Upper lobe of left lung (tissue), 4 donors: ENCODE measurements at regions not wholly inside any gene's neighbourhood (a gene's known extent, or its start where the extent isn't known, plus 50 kb on each side); places are given as distances from the start of the nearest gene placed in this dataset.

Source experiments
- POLR2A ChIP-seq, 4 donors: fragments of 450-650 bp; IDR thresholded peaks; one replicate each; pipeline ENCODE4 v1.5.1; 2016 to 2017; ENCODE audit warnings: antibody characterized with exemption in 4 of 4, mild to moderate bottlenecking in 2 of 4
- TF ChIP-seq, protein P1 (sequence below), 6 experiments: fragments of 450-650 bp in 4 of 6; fragments of 200-600 bp in 2 of 6; sonication (generic) in 2 of 6; IDR thresholded peaks; one replicate each; pipeline ENCODE4 v1.5.1; 2016 to 2019; ENCODE audit warnings: antibody characterized with exemption in 6 of 6

DNA sequence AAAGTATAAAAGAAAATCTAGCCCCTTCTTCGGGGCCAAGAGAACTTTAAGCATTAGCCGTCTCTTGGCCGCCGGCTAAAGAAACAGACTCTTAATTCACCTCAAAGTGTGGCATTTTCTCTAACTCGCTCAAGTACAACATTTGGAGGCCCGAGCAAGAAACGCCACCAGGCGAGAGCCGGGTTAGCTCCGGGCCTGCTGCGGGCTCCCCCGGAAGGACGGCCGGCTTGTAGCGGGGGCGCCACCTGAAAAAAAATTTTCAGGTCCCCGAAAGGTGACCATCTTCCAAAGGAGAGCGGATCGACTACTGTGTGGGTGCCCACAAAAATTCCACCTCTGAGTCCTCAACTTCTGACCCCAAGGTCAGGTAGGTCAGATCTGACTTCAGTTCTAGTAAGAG, 156.0 kb downstream of the DEFB131A start:
- TF ChIP-seq, protein P1, sequence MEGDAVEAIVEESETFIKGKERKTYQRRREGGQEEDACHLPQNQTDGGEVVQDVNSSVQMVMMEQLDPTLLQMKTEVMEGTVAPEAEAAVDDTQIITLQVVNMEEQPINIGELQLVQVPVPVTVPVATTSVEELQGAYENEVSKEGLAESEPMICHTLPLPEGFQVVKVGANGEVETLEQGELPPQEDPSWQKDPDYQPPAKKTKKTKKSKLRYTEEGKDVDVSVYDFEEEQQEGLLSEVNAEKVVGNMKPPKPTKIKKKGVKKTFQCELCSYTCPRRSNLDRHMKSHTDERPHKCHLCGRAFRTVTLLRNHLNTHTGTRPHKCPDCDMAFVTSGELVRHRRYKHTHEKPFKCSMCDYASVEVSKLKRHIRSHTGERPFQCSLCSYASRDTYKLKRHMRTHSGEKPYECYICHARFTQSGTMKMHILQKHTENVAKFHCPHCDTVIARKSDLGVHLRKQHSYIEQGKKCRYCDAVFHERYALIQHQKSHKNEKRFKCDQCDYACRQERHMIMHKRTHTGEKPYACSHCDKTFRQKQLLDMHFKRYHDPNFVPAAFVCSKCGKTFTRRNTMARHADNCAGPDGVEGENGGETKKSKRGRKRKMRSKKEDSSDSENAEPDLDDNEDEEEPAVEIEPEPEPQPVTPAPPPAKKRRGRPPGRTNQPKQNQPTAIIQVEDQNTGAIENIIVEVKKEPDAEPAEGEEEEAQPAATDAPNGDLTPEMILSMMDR (IDR thresholded peaks at IDR 0.05), result no peak
- no peak for TF ChIP-seq POLR2A (IDR thresholded peaks at IDR 0.05)
